SK-N-SH (cell line): ENCODE measurements at regions not wholly inside any gene's neighbourhood (a gene's known extent, or its start where the extent isn't known, plus 50 kb on each side); places are given as distances from the start of the nearest gene placed in this dataset.

Experiments
- CTCF ChIA-PET: fragments of 300-600, 350-600 bp; formaldehyde crosslinking; extraction: SDS; loops from one replicate; lab custom pipeline; 2021; lab: Yijun Ruan, JAX
- POLR2A ChIA-PET: fragments of 350-600 bp; sonication (Branson Sonifier 250); formaldehyde crosslinking; extraction: SDS; loops from one replicate; lab custom pipeline; 2020; ENCODE audit warnings: antibody characterized with exemption, inconsistent platforms; lab: Yijun Ruan, JAX
- DNase-seq: peaks from one replicate; pipeline ENCODE4 v3.0.0; 2012
- H2AFZ ChIP-seq: fragments of 200-600 bp; sonication (generic); 2 replicates; pipeline ENCODE4 v1.8.1; 2016; ENCODE audit warnings: antibody characterized with exemption, mild to moderate bottlenecking, low read depth
- H3F3A ChIP-seq: fragments of 200-600 bp; sonication (generic); replicated peaks from 2 replicates; pipeline ENCODE3; 2016; ENCODE audit warnings: antibody characterized with exemption, mild to moderate bottlenecking; ENCODE audit not compliant: insufficient read depth
- H3K27ac ChIP-seq, 2 experiments: fragments of 200-500 bp in 1 of 2; fragments of 200-600 bp in 1 of 2; sonication (Bioruptor generic) in 1 of 2; sonication (generic), shearing (Covaris generic) in 1 of 2; 2 replicates each; pipeline versions ENCODE4 v1.5.1 to v1.6.1; 2014 to 2016; ENCODE audit warnings: low read depth in 2 of 2, inconsistent platforms in 1 of 2, low read length in 1 of 2, mild to moderate bottlenecking in 1 of 2, mixed read lengths in 1 of 2
- H3K27me3 ChIP-seq: fragments of 200-600 bp; sonication (generic), shearing (Covaris generic); 2 replicates; pipeline ENCODE4 v1.6.1; 2016; ENCODE audit warnings: mixed run types; ENCODE audit not compliant: insufficient read depth
- H3K36me3 ChIP-seq, 2 experiments: fragments of 200-500 bp in 1 of 2; fragments of 200-600 bp in 1 of 2; sonication (Bioruptor generic) in 1 of 2; sonication (generic) in 1 of 2; replicated peaks in 1 of 2; 2 replicates each; pipeline versions ENCODE3 to v1.5.1; 2014 to 2016; ENCODE audit warnings: low read length in 1 of 2, mild to moderate bottlenecking in 1 of 2; ENCODE audit not compliant: insufficient read depth in 2 of 2, control insufficient read depth in 1 of 2
- H3K4me1 ChIP-seq, 2 experiments: fragments of 200-500 bp in 1 of 2; fragments of 200-600 bp in 1 of 2; sonication (Bioruptor generic) in 1 of 2; sonication (generic), shearing (Covaris generic) in 1 of 2; 2 replicates each; pipeline versions ENCODE4 v1.5.1 to v1.6.1; 2014 to 2016; ENCODE audit warnings: low read depth in 1 of 2, low read length in 1 of 2, mixed run types in 1 of 2; ENCODE audit not compliant: insufficient read depth in 2 of 2, control insufficient read depth in 1 of 2
- H3K4me2 ChIP-seq: fragments of 200-600 bp; sonication (generic), shearing (Covaris generic); 2 replicates; pipeline ENCODE4 v1.6.1; 2017; ENCODE audit warnings: mixed run types
- H3K4me3 ChIP-seq, 2 experiments: fragments of 200-500 bp in 1 of 2; fragments of 200-600 bp in 1 of 2; sonication (Bioruptor generic) in 1 of 2; sonication (generic), shearing (Covaris generic) in 1 of 2; 2 replicates each; pipeline versions ENCODE4 v1.5.1 to v1.8.1; 2014 to 2016; ENCODE audit warnings: low read depth in 2 of 2, inconsistent platforms in 1 of 2, low read length in 1 of 2, mild to moderate bottlenecking in 1 of 2, mixed read lengths in 1 of 2, moderate library complexity in 1 of 2
- H3K79me2 ChIP-seq: fragments of 200-600 bp; sonication (generic); 2 replicates; pipeline ENCODE4 v1.8.1; 2017; ENCODE audit warnings: mild to moderate bottlenecking; ENCODE audit not compliant: insufficient read depth
- H3K9ac ChIP-seq: fragments of 200-600 bp; sonication (generic); 2 replicates; pipeline ENCODE4 v1.6.1; 2017; ENCODE audit warnings: mixed run types
- H3K9me2 ChIP-seq: fragments of 200-600 bp; sonication (generic); 2 replicates; pipeline ENCODE4 v1.6.1; 2017; ENCODE audit warnings: mixed run types
- H3K9me3 ChIP-seq: fragments of 200-600 bp; sonication (generic); 2 replicates; pipeline ENCODE4 v1.6.1; 2017; ENCODE audit warnings: mixed run types, mild to moderate bottlenecking, moderate library complexity
- H4K20me1 ChIP-seq: fragments of 200-600 bp; sonication (generic); 2 replicates; pipeline ENCODE4 v1.6.1; 2017; ENCODE audit warnings: mild to moderate bottlenecking, mixed run types; ENCODE audit not compliant: insufficient read depth
- CHD2 ChIP-seq: fragments of 150-350 bp; IDR thresholded peaks from 2 replicates; pipeline ENCODE4 v1.6.1; 2018; ENCODE audit warnings: low read length; ENCODE audit not compliant: partially characterized antibody
- EP300 ChIP-seq, 2 experiments: IDR thresholded peaks; 2 replicates each; pipeline versions ENCODE4 v1.4.0 to v1.6.1; 2012; ENCODE audit warnings: borderline replicate concordance in 1 of 2, low read depth in 1 of 2, low read length in 1 of 2
- MAX ChIP-seq: IDR thresholded peaks from 2 replicates; pipeline ENCODE4 v1.4.0; 2012; ENCODE audit warnings: low read depth
- NFIC ChIP-seq: IDR thresholded peaks from 2 replicates; pipeline ENCODE4 v1.4.0; 2012; ENCODE audit warnings: borderline replicate concordance
- POLR2AphosphoS5 ChIP-seq: IDR thresholded peaks from 2 replicates; pipeline ENCODE4 v1.6.1; 2012; ENCODE audit warnings: low read depth, low read length
- RFX5 ChIP-seq: IDR thresholded peaks from 2 replicates; pipeline ENCODE4 v1.6.1; 2012; ENCODE audit warnings: mild to moderate bottlenecking, improper control_type of control experiment, low read length
- RXRA ChIP-seq: IDR thresholded peaks from 2 replicates; pipeline ENCODE4 v1.4.0; 2012; ENCODE audit warnings: low read depth, mild to moderate bottlenecking, borderline replicate concordance
- SMC3 ChIP-seq: IDR thresholded peaks from 2 replicates; pipeline ENCODE4 v1.6.1; 2012; ENCODE audit warnings: low read depth, low read length, improper control_type of control experiment
- TCF12 ChIP-seq: IDR thresholded peaks from 2 replicates; pipeline ENCODE4 v1.4.0; 2012
- USF1 ChIP-seq: IDR thresholded peaks from 2 replicates; pipeline ENCODE4 v1.4.0; 2012; ENCODE audit warnings: low read depth, borderline replicate concordance
- WGBS: methylation state at CpG from one replicate; pipeline ENCODE4 v1.1.6; 2017; ENCODE audit warnings: low lambda C conversion rate; 5-methylcytosine and 5-hydroxymethylcytosine counted together
- TF ChIP-seq, protein P1 (sequence below): IDR thresholded peaks from 2 replicates; pipeline ENCODE4 v1.6.1; 2012; ENCODE audit warnings: mild to moderate bottlenecking, low read depth, low read length, moderate library complexity
- TF ChIP-seq, protein P2 (sequence below): fragments of 150-350 bp; IDR thresholded peaks from 2 replicates; pipeline ENCODE4 v1.6.1; 2016; ENCODE audit warnings: mild to moderate bottlenecking, low read depth, low read length
- TF ChIP-seq, protein P3 (sequence below): IDR thresholded peaks from 2 replicates; pipeline ENCODE4 v1.4.0; 2012; ENCODE audit warnings: low read depth, borderline replicate concordance

- Histone ChIP-seq H3F3A (no peaks in the 10 kb centered on the region), H3K27ac (no peak overlapping the region), H3K27me3 (peaks cover 7% of the 10 kb centered on the region; the same call in 1 of the 2 replicates), H3K9me3 (no peaks in the 10 kb centered on the region), H3K9me2 (no peaks in the 10 kb centered on the region), H3K79me2 (no peaks in the 10 kb centered on the region), H3K4me1 (peaks cover 0 to 6% of the 10 kb centered on the region in 2 experiments; a peak in 1 of 4 replicates), H3K4me3 (no peak overlapping the region), H3K9ac (no peak overlapping the region), H3K4me2 (no peak overlapping the region), H3K36me3 (no peaks in the 10 kb centered on the region), H2AFZ (no peak overlapping the region)
- 25% methylated on average over 3 of the region's 3 CpGs for WGBS
- CTCF ChIA-PET, result no interaction called here
- no peak for DNase-seq
- TF ChIP-seq TCF12 (no peak), POLR2AphosphoS5 (no peak), USF1 (no peak), SMC3 (no peak), RFX5 (no peak), CHD2 (no peak), MAX (no peak), NFIC (no peak), EP300 (IDR thresholded peaks at IDR 0.05; ENCODE audit: borderline replicate concordance in 1 of 2, low read depth in 1 of 2, low read length in 1 of 2) (no peak), RXRA (no peak)
- TF ChIP-seq, protein P1, sequence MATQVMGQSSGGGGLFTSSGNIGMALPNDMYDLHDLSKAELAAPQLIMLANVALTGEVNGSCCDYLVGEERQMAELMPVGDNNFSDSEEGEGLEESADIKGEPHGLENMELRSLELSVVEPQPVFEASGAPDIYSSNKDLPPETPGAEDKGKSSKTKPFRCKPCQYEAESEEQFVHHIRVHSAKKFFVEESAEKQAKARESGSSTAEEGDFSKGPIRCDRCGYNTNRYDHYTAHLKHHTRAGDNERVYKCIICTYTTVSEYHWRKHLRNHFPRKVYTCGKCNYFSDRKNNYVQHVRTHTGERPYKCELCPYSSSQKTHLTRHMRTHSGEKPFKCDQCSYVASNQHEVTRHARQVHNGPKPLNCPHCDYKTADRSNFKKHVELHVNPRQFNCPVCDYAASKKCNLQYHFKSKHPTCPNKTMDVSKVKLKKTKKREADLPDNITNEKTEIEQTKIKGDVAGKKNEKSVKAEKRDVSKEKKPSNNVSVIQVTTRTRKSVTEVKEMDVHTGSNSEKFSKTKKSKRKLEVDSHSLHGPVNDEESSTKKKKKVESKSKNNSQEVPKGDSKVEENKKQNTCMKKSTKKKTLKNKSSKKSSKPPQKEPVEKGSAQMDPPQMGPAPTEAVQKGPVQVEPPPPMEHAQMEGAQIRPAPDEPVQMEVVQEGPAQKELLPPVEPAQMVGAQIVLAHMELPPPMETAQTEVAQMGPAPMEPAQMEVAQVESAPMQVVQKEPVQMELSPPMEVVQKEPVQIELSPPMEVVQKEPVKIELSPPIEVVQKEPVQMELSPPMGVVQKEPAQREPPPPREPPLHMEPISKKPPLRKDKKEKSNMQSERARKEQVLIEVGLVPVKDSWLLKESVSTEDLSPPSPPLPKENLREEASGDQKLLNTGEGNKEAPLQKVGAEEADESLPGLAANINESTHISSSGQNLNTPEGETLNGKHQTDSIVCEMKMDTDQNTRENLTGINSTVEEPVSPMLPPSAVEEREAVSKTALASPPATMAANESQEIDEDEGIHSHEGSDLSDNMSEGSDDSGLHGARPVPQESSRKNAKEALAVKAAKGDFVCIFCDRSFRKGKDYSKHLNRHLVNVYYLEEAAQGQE, result no peak
- TF ChIP-seq, protein P2, sequence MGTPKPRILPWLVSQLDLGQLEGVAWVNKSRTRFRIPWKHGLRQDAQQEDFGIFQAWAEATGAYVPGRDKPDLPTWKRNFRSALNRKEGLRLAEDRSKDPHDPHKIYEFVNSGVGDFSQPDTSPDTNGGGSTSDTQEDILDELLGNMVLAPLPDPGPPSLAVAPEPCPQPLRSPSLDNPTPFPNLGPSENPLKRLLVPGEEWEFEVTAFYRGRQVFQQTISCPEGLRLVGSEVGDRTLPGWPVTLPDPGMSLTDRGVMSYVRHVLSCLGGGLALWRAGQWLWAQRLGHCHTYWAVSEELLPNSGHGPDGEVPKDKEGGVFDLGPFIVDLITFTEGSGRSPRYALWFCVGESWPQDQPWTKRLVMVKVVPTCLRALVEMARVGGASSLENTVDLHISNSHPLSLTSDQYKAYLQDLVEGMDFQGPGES, result no peak
- TF ChIP-seq, protein P3, sequence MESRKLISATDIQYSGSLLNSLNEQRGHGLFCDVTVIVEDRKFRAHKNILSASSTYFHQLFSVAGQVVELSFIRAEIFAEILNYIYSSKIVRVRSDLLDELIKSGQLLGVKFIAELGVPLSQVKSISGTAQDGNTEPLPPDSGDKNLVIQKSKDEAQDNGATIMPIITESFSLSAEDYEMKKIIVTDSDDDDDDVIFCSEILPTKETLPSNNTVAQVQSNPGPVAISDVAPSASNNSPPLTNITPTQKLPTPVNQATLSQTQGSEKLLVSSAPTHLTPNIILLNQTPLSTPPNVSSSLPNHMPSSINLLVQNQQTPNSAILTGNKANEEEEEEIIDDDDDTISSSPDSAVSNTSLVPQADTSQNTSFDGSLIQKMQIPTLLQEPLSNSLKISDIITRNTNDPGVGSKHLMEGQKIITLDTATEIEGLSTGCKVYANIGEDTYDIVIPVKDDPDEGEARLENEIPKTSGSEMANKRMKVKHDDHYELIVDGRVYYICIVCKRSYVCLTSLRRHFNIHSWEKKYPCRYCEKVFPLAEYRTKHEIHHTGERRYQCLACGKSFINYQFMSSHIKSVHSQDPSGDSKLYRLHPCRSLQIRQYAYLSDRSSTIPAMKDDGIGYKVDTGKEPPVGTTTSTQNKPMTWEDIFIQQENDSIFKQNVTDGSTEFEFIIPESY, result no peak
- TF ChIP-seq, all 33 proteins: peak for 0
- POLR2A ChIA-PET, result no interaction called here
- H4K20me1 ChIP-seq, result no peaks in the 10 kb centered on the region
Observed at GRCh38 chrX:9182041-9182440, 148.1 kb upstream of the FAM9B start.
